WERI-Rb-1 (cell line): ENCODE measurements at regions not wholly inside any gene's neighbourhood (a gene's known extent, or its start where the extent isn't known, plus 50 kb on each side); places are given as distances from the start of the nearest gene placed in this dataset.

Source experiments
- DNase-seq: peaks from one replicate; pipeline ENCODE4 v3.0.0-alpha.2; 2020
- H3K27ac ChIP-seq: fragments of 250-450 bp; sonication (Bioruptor Pico); 2 replicates; pipeline ENCODE4 v1.5.1; 2020; ENCODE audit warnings: mild to moderate bottlenecking, moderate library complexity
- H3K27me3 ChIP-seq: fragments of 250-450 bp; sonication (Bioruptor Pico); 2 replicates; pipeline ENCODE4 v1.5.1; 2021; ENCODE audit warnings: mild to moderate bottlenecking, low read depth, moderate library complexity; ENCODE audit not compliant: insufficient read depth, severe bottlenecking
- H3K36me3 ChIP-seq: fragments of 250-450 bp; sonication (Bioruptor Pico); 2 replicates; pipeline ENCODE4 v1.5.1; 2020; ENCODE audit warnings: mild to moderate bottlenecking, moderate library complexity
- H3K4me3 ChIP-seq: 2 replicates; pipeline ENCODE4 v1.5.1; 2011; ENCODE audit warnings: low read depth, mild to moderate bottlenecking, control low read depth, low read length
- H3K9me3 ChIP-seq: fragments of 250-450 bp; sonication (Bioruptor Pico); 2 replicates; pipeline ENCODE4 v1.5.1; 2021; ENCODE audit warnings: mild to moderate bottlenecking, moderate library complexity; ENCODE audit not compliant: severe bottlenecking
- CTCF ChIP-seq: IDR thresholded peaks from 2 replicates; pipeline ENCODE4 v1.5.1; 2011; ENCODE audit warnings: low read depth, mild to moderate bottlenecking, control low read depth, inconsistent platforms, low read length

- no peaks in the 10 kb centered on the region for H3K9me3 ChIP-seq
- no peaks in the 10 kb centered on the region for H3K36me3 ChIP-seq
- no peaks in the 10 kb centered on the region for H3K27me3 ChIP-seq
- H3K27ac ChIP-seq = no peak overlapping the region
- no peak overlapping the region for H3K4me3 ChIP-seq
- DNase-seq = no peak
- TF ChIP-seq CTCF = no peak
These were observed 1342.7 kb upstream of the PIK3C3 start for GRCh38 chr18:40612356-40612755.

- no peak for TF ChIP-seq CTCF
- no peak for DNase-seq
- H3K27me3 ChIP-seq = no peaks in the 10 kb centered on the region
- no peaks in the 10 kb centered on the region for H3K9me3 ChIP-seq
- H3K36me3 ChIP-seq = no peaks in the 10 kb centered on the region
- no peak overlapping the region for H3K4me3 ChIP-seq
- H3K27ac ChIP-seq = no peak overlapping the region
These were observed 1346.8 kb upstream of the PIK3C3 start for GRCh38 chr18:40608226-40608625.

- Histone ChIP-seq H3K27me3 (no peaks in the 10 kb centered on the region), H3K27ac (no peak overlapping the region), H3K4me3 (no peak overlapping the region), H3K36me3 (no peaks in the 10 kb centered on the region), H3K9me3 (no peaks in the 10 kb centered on the region)
- TF ChIP-seq CTCF = no peak
- no peak for DNase-seq
These were observed 1347.4 kb upstream of the PIK3C3 start for GRCh38 chr18:40607542-40608148.

- DNase-seq = no peak
- Histone ChIP-seq H3K4me3 (no peak overlapping the region), H3K27ac (no peak overlapping the region), H3K27me3 (no peaks in the 10 kb centered on the region), H3K36me3 (no peaks in the 10 kb centered on the region), H3K9me3 (no peaks in the 10 kb centered on the region)
- TF ChIP-seq CTCF = no peak
These were observed 1348.0 kb upstream of the PIK3C3 start for GRCh38 chr18:40606996-40607395.

GRCh38 chr18:40583671-40584070 is 1371.4 kb upstream of the PIK3C3 start:
- H3K36me3 ChIP-seq = no peaks in the 10 kb centered on the region
- no peak for DNase-seq
- H3K27ac ChIP-seq = no peak overlapping the region
- no peaks in the 10 kb centered on the region for H3K9me3 ChIP-seq
- H3K27me3 ChIP-seq = no peaks in the 10 kb centered on the region
- H3K4me3 ChIP-seq = no peak overlapping the region
- TF ChIP-seq CTCF = no peak

- TF ChIP-seq CTCF = no peak
These were observed 1372.9 kb upstream of the PIK3C3 start for GRCh38 chr18:40582105-40582504.

More at GRCh38 chr18:40582105-40582504, 1372.9 kb upstream of the PIK3C3 start:
- Histone ChIP-seq H3K9me3 (no peaks in the 10 kb centered on the region), H3K36me3 (no peaks in the 10 kb centered on the region), H3K4me3 (no peak overlapping the region), H3K27ac (no peak overlapping the region), H3K27me3 (no peaks in the 10 kb centered on the region)
- no peak for DNase-seq
